BLaER1 (cell line): ENCODE measurements at regions not wholly inside any gene's neighbourhood (a gene's known extent, or its start where the extent isn't known, plus 50 kb on each side); places are given as distances from the start of the nearest gene placed in this dataset.
"Not testable (repeated sequence)": the region's sequence is repeated elsewhere in the genome, so short reads cannot be mapped to it uniquely, and the experiment has no call there.

Source experiments
- H3K27ac ChIP-seq: shearing (Covaris generic); formaldehyde crosslinking; 2 replicates; pipeline ENCODE4 v1.8.1; 2022
- H3K27me3 ChIP-seq: shearing (Covaris generic); formaldehyde crosslinking; 2 replicates; pipeline ENCODE4 v1.8.1; 2022
- H3K36me3 ChIP-seq: shearing (Covaris generic); formaldehyde crosslinking; 2 replicates; pipeline ENCODE4 v1.8.1; 2022
- H3K4me1 ChIP-seq: shearing (Covaris generic); formaldehyde crosslinking; 2 replicates; pipeline ENCODE4 v1.8.1; 2022
- H3K4me2 ChIP-seq: shearing (Covaris generic); formaldehyde crosslinking; 2 replicates; pipeline ENCODE4 v1.8.1; 2022
- H3K4me3 ChIP-seq: shearing (Covaris generic); formaldehyde crosslinking; 2 replicates; pipeline ENCODE4 v1.8.1; 2022
- H3K9ac ChIP-seq: shearing (Covaris generic); formaldehyde crosslinking; 2 replicates; pipeline ENCODE4 v1.8.1; 2022
- H3K9me3 ChIP-seq: shearing (Covaris generic); formaldehyde crosslinking; 2 replicates; pipeline ENCODE4 v1.8.1; 2022
- H4K20me1 ChIP-seq: shearing (Covaris generic); formaldehyde crosslinking; 2 replicates; pipeline ENCODE4 v1.8.1; 2022
- Cebpa-rat ChIP-seq: shearing (Covaris generic); IDR thresholded peaks from 2 replicates; pipeline ENCODE4 v1.8.1; 2022

DNA sequence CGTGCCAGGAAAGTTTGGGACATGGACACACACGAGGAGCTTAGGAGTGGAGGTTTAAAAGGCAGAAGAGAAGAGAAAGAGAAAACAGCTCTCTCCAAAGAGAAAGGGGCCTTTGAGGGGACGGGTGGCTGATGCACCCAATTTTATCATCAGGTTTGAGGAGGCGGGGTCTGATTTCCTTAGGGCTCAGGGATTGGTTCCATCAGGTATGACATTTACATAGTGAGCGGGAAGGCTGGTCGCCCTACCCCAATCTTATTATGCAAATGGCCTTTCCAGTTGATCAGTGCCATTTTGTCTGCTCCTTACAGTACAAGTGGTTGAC, 749.1 kb upstream of the TPTE start:
- Histone ChIP-seq H3K9ac (no peak overlapping the region), H3K9me3 (peaks cover 20% of the 10 kb centered on the region)

DNA sequence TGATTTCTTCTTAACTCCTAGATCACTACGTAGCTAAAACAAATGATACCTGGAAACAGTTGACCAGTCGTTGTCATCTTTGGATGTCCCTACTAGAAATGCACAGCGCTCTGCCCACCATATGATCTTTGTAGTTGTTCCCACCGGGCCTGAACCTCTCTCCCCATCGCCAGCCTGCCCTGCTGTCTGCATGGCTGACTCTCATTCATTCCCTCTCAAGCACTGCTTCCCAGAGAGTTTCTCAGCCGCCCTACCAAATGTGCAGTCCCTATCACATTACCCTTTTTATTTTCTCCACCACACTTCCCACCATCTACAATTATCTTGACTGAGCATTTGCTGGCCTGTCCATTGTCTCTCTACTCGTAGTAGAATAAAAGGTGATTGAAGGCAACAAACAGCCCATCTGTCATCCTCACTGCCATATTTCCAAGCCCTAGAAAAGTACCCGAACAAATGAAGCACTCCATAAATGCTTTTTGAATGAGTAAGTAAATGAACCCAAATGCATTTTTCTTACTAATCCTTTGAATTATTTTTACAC, 748.4 kb upstream of the TPTE start:
- H3K9me3 ChIP-seq, result peaks cover 13% of the 10 kb centered on the region
- not testable (repeated sequence) for H3K4me1 ChIP-seq

More for the DNA sequence above, 749.1 kb upstream of the TPTE start:
- Histone ChIP-seq H3K4me2 (no peak overlapping the region), H3K27me3 (no peaks in the 10 kb centered on the region), H3K36me3 (no peaks in the 10 kb centered on the region), H4K20me1 (no peaks in the 10 kb centered on the region), H3K27ac (no peak overlapping the region), H3K4me1 (no peaks in the 10 kb centered on the region), H3K4me3 (no peak overlapping the region)
- no peak for TF ChIP-seq Cebpa-rat

DNA sequence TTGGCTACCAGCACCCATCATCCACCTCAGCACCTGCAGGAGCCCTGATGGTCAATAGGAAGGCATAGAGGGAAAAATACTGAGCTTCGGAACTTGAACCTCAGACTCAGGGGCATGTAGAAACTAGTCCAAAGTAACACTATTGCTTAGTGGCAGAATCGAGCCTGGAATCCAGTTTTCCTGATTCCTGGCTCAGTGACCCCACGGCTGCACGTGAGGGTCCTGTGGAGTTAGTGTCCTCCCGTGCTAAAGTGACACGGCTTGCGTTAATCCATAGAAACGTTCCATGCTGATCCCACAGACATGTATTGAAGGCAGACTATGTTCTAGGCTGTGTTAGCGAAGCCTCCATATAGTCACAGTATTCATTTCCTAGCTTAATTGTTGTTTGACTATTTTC, 747.0 kb upstream of the TPTE start:
- H3K27me3 ChIP-seq, result no peaks in the 10 kb centered on the region
- H3K4me1 ChIP-seq, result no peaks in the 10 kb centered on the region
- no peak overlapping the region for H3K4me2 ChIP-seq
- TF ChIP-seq Cebpa-rat, result no peak
- H3K4me3 ChIP-seq, result no peak overlapping the region
- H3K9ac ChIP-seq, result no peak overlapping the region
- no peak overlapping the region for H3K27ac ChIP-seq
- 0 out of 2 replicates have a peak, but pooled peaks cover 4% of the 10 kb centered on the region for H3K9me3 ChIP-seq
- H4K20me1 ChIP-seq, result no peaks in the 10 kb centered on the region
- H3K36me3 ChIP-seq, result no peaks in the 10 kb centered on the region

More for the DNA sequence above, 748.4 kb upstream of the TPTE start:
- not testable (repeated sequence) for H3K27ac ChIP-seq, H3K4me2 ChIP-seq, H4K20me1 ChIP-seq, H3K4me3 ChIP-seq, H3K36me3 ChIP-seq, H3K9ac ChIP-seq, H3K27me3 ChIP-seq

DNA sequence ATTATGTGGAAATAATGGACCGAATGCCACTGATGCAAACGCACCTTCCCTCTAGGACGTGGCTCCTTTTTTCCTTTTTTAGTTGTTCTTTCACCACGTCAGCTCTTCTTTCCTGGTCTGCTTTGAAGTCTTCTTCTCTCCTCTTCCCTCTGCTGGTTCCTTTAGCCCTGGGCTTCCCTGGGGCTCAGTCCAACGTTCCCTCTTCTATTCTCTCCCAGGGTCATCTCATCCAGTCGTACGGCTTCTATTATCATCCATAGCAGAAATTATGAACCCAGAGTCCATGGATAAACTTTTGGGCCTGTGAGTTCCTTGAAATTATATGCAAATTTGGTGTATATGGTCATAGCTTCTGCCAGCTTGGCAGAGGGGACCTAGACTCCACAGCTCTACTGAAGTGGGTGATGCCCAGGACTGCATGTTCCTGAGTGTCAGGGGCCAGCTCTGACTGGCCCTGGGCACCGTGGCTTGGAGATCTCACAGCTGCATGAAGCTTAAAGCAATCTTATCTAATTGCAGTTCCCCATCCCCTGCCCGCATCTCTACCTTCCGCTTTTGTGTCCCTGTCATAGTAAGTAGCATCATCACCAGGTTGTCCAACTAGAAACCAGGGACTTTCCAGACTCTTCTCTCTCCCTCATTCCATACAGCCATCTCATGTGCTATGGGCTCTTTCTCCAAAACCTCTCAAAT, 746.3 kb upstream of the TPTE start:
- H3K9me3 ChIP-seq, H4K20me1 ChIP-seq, H3K27me3 ChIP-seq, H3K4me1 ChIP-seq, H3K4me3 ChIP-seq, H3K4me2 ChIP-seq, H3K27ac ChIP-seq, H3K36me3 ChIP-seq, H3K9ac ChIP-seq: not testable (repeated sequence)

DNA sequence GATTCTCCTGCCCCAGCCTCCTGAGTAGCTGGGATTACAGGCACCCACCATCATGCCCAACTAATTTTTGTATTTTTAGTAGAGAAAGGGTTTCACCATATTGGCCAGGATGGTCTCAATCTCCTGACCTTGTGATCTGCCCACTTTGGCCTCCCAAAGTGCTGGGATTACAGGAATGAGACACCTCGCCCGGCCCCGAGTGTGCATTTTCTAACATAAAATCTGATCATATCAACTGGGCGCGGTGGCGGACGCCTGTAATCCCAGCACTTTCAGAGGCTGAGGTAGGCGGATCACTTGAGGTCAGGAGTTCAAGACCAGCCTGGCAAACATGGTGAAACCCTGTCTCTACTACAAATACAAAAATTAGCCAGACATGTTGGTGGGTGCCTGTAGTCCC, 745.5 kb upstream of the TPTE start:
- not testable (repeated sequence) for H3K27ac ChIP-seq, H3K9me3 ChIP-seq, H3K4me2 ChIP-seq

DNA sequence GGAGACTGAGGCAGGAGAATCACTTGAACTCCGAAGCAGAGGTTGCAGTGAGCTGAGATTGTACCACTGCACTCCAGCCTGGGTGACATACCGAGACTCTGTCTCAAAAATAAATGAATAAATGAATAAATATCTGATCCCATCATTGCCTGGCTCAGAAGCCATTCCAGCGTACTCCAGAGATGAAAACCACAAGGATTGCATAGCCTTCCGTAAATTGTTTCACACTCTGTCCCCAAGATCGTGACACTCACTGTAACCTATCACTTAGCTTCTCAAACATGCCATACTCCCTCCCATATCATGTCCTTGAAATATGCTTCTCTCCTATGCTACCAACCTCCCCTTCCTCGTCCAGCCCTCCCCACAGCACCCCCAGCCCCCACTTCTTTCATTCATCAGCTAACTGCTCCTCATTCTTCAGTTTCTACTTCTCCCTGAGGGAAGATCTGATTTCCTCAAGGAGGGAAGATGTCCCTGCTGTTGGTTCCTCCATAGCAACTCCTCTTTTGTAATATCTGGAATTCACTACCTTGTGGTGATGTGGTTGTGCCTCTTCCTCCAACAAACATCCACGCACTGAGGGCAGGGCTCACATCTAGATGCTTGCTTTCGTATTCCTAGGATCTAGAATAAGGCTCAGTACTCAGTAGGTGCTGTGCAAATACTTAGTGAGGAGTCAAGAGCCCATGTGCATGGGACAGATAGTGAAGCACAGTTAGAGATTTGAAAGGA, 744.9 kb upstream of the TPTE start:
- H3K9ac ChIP-seq, H3K4me1 ChIP-seq, H3K27me3 ChIP-seq, H3K36me3 ChIP-seq, H3K4me2 ChIP-seq, H3K9me3 ChIP-seq, H3K4me3 ChIP-seq, H4K20me1 ChIP-seq, H3K27ac ChIP-seq: not testable (repeated sequence)

More for the DNA sequence above, 745.5 kb upstream of the TPTE start:
- H3K4me1 ChIP-seq, H3K36me3 ChIP-seq, H4K20me1 ChIP-seq, H3K4me3 ChIP-seq, H3K9ac ChIP-seq, H3K27me3 ChIP-seq: not testable (repeated sequence)

DNA sequence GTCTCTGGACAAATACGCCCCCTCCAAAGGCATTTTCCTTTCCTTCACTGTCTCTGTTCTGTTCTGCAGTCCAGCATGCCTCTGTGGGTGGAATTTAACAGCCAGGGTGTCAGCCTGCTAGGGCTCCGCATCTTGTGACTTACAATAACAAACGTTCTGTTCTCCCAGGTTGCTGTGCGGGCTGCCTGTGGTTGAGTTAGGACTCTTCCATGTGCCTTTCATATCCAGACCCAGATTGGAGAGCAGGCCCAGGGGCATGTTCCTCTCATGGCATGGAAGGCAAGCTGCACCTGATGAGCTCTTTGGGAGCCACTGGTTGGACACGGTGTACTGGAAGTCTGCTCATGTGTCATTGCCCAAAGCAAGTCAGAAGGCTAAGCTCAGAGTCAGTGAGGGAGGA, 742.8 kb upstream of the TPTE start:
- H3K36me3 ChIP-seq, H3K27ac ChIP-seq, H4K20me1 ChIP-seq, H3K9me3 ChIP-seq, H3K27me3 ChIP-seq, H3K4me1 ChIP-seq, H3K9ac ChIP-seq, H3K4me3 ChIP-seq, H3K4me2 ChIP-seq: not testable (repeated sequence)

DNA sequence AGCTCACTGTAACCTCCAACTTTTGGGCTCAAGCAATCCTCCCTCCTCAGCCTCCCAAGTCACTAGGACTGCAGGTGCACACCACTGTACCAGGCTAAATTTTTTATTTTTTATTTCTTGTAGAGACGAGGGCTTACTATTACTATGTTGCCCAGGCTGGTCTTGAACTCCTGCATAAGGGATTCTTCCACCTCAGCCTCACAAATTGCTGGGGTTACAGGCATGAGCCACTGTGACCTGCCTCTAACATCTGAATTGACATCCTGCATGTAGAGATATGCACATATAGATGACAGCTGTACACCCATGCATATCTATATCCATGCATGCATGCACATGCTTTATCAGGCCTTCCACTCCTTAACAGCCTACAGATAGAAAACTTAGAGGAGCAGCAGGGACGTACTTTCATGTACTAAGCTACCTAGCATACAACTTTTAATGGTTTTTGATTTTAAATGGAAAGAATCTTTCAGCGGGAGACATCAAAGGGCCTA, 740.9 kb upstream of the TPTE start:
- H4K20me1 ChIP-seq, result no peaks in the 10 kb centered on the region
- no peak for TF ChIP-seq Cebpa-rat
- H3K4me3 ChIP-seq, result no peak overlapping the region
- H3K27ac ChIP-seq, result no peak overlapping the region
- H3K27me3 ChIP-seq, result no peaks in the 10 kb centered on the region
- no peaks in the 10 kb centered on the region for H3K36me3 ChIP-seq
- no peaks in the 10 kb centered on the region for H3K9me3 ChIP-seq
- H3K9ac ChIP-seq, result no peak overlapping the region
- no peak overlapping the region for H3K4me2 ChIP-seq
- H3K4me1 ChIP-seq, result no peaks in the 10 kb centered on the region

DNA sequence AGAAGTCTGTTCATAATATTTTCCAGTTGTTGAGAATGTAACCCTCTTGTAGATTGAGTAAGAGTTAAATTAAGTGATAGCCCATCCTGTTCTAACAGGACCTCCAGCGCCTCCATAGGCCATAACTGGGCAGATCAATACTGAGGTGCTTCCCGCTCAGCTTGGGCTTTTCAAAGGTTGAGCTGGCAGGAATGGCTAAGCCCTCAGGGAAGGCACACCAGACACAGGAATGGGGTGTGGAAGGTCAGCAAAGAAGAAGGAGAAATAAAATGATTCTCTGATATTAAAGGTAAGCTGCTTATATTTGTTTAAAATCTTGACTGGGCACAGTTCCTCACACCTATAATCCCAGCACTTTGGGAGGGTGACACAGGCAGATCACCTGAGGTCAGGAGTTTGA, 737.8 kb upstream of the TPTE start:
- not testable (repeated sequence) for H3K4me2 ChIP-seq, H3K27ac ChIP-seq, H3K4me3 ChIP-seq, H3K9ac ChIP-seq, H4K20me1 ChIP-seq, H3K4me1 ChIP-seq, H3K27me3 ChIP-seq, H3K9me3 ChIP-seq, H3K36me3 ChIP-seq

DNA sequence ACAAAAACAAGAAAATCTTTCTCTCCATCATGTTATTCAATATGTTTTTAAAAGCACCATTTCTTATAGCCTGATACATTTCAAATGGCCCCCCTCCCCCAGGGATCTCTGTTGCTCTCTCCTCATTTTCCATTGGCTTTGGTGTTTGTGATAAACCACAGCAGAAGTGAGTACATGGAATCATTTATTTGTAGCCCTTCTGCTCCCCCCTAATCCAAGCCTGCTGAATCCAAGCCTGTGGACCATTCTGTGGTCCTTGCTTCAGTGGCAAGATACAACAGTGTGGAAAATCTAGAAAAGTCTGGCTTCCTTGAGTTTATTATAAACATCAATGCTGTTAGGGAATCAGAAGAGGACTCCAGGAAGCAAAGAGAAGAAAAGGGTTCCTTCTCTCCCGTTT, 737.2 kb upstream of the TPTE start:
- H4K20me1 ChIP-seq, H3K9ac ChIP-seq, H3K27me3 ChIP-seq, H3K4me3 ChIP-seq, H3K4me2 ChIP-seq, H3K4me1 ChIP-seq, H3K9me3 ChIP-seq, H3K27ac ChIP-seq, H3K36me3 ChIP-seq: not testable (repeated sequence)

DNA sequence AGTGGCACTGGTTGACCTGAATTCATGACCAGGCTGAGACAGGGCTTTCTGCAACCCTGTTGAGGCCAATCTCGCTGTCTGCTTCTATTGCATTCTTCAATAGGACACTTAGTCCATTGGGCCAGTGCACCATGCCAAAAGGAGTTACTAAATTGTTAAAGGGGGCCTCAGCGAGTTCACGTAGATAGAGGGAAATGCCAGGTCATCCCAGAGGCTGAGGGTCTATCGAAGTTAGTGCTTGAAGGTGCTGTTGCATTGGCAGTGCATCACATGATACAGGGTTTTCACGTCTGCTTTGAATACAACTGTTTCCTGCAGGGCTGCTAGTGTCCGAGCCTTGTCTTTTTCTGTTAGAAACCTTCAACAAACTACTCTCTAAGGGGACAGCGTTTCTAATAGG, 735.3 kb upstream of the TPTE start:
- H4K20me1 ChIP-seq, H3K36me3 ChIP-seq, H3K4me3 ChIP-seq, H3K4me1 ChIP-seq, H3K4me2 ChIP-seq, H3K27me3 ChIP-seq, H3K9me3 ChIP-seq, H3K9ac ChIP-seq, H3K27ac ChIP-seq: not testable (repeated sequence)

DNA sequence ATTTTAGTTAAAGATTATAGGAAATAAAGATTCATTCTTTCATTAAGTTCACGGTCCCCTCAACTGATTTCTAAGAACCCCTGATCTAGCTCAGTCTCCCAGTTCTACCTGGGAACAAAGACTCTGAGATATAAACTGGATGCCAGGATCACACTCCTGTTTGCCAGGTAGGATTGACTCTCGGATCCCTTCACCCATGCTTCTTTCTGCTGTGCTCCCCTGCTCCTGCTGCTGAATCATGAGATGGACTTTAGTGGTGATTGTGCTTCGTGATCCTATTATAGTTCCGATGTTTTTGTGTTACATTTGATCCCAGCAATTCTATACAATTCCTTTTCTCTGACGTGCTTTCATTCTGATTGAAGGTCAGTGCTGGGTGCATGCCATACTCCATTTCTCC, 733.1 kb upstream of the TPTE start:
- H3K36me3 ChIP-seq, H3K4me2 ChIP-seq, H3K9ac ChIP-seq, H3K4me3 ChIP-seq, H4K20me1 ChIP-seq, H3K27me3 ChIP-seq, H3K27ac ChIP-seq, H3K4me1 ChIP-seq: not testable (repeated sequence)
- H3K9me3 ChIP-seq, result peaks cover 12% of the 10 kb centered on the region

DNA sequence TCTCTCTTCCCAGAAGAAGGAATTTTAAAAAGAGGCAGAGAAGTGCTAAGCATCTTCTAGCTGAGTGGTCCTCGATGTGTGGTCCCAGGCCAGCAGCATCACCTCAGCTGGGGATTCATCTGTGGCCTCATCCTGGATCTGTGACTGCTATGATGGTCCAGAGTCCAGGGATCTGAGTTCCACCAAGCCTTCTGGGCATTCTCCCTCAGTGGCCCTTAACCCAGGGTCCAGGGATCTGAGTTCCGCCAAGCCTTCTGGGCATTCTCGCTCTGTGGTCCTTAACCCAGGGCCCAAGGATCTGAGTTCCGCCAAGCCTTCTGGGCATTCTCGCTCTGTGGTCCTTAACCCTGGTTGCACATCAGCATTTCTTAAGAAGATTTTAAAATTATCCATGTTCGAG, 731.0 kb upstream of the TPTE start:
- H4K20me1 ChIP-seq, H3K27ac ChIP-seq, H3K4me2 ChIP-seq, H3K36me3 ChIP-seq, H3K27me3 ChIP-seq, H3K9ac ChIP-seq, H3K4me3 ChIP-seq, H3K4me1 ChIP-seq: not testable (repeated sequence)
- H3K9me3 ChIP-seq, result peaks cover 12% of the 10 kb centered on the region

DNA sequence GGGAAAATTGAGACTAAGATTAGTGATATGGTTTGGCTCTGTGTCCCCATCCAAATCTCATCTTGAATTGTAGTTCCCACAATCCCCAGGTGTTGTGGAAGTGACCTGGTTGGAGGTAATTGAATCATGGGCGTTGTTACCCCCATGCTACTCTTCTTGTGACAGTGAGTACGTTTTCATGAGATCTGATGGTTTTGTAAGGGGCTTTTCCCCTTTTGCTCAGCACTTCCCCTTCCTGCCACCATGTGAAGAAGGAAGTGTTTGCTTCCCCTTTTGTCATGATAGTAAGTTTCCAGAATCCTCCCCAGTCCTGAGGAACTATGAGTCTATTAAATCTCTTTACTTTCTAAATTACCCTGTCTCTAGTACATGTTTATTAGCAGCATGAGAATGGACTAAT, 729.9 kb upstream of the TPTE start:
- H3K9ac ChIP-seq, result not testable (repeated sequence)

DNA sequence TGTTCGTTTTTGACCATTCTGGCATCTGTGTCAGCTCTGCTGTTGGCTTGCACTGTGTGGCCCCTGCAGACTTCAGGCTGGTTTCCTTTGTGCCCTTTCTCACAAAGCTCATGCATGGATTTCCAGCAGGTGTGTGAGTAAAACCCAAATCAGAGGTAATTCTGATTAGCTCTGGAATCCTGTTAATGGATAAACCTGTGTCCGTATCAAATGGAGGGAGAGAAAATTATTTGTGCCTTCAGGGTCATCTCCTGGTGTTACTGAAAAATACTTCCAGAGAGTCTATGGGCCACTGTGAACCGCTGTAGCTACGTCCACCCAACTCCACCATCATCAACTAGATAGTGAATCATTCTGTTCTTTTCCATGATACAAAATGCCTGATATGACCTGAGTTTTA, 726.1 kb upstream of the TPTE start:
- H3K4me3 ChIP-seq, H4K20me1 ChIP-seq, H3K27ac ChIP-seq, H3K9ac ChIP-seq, H3K27me3 ChIP-seq, H3K4me2 ChIP-seq, H3K4me1 ChIP-seq, H3K36me3 ChIP-seq: not testable (repeated sequence)
- H3K9me3 ChIP-seq, result peaks cover 12% of the 10 kb centered on the region

More for the DNA sequence above, 729.9 kb upstream of the TPTE start:
- not testable (repeated sequence) for H3K4me3 ChIP-seq, H4K20me1 ChIP-seq, H3K36me3 ChIP-seq, H3K4me2 ChIP-seq, H3K27me3 ChIP-seq, H3K4me1 ChIP-seq, H3K27ac ChIP-seq
- H3K9me3 ChIP-seq, result peaks cover 12% of the 10 kb centered on the region
